ENCODE measurements at regions not wholly inside any gene's neighbourhood (a gene's known extent, or its start where the extent isn't known, plus 50 kb on each side); places are given as distances from the start of the nearest gene placed in this dataset.

GRCh38 chr3:187986514-187986934, 167.4 kb upstream of the LPP start:
- TF ChIP-seq FOXP2 (optimal IDR thresholded peaks at IDR 0.05; ENCODE audit: borderline replicate concordance, extremely low read depth, extremely low read length, insufficient read depth) (no peak), REST (IDR thresholded peaks at IDR 0.05; ENCODE audit: insufficient read depth in 1 of 2, low read depth in 2 of 2, low read length in 2 of 2) (no peak), SIN3A (IDR thresholded peaks at IDR 0.05; ENCODE audit: borderline replicate concordance, insufficient read depth, low read length) (no peak), POLR2AphosphoS5 (IDR thresholded peaks at IDR 0.05; ENCODE audit: low read depth, low read length) (no peak), TAF1 (IDR thresholded peaks at IDR 0.05; ENCODE audit: borderline replicate concordance, insufficient read depth, low read length) (no peak)

- TF ChIP-seq REST (IDR thresholded peaks at IDR 0.05; ENCODE audit: insufficient read depth in 1 of 2, low read depth in 2 of 2, low read length in 2 of 2) (no peak), POLR2AphosphoS5 (IDR thresholded peaks at IDR 0.05; ENCODE audit: low read depth, low read length) (no peak), SIN3A (IDR thresholded peaks at IDR 0.05; ENCODE audit: borderline replicate concordance, insufficient read depth, low read length) (no peak), FOXP2 (optimal IDR thresholded peaks at IDR 0.05; ENCODE audit: borderline replicate concordance, extremely low read depth, extremely low read length, insufficient read depth) (no peak), TAF1 (IDR thresholded peaks at IDR 0.05; ENCODE audit: borderline replicate concordance, insufficient read depth, low read length) (no peak)
Measured at GRCh38 chr3:187987187-187987586, 166.8 kb upstream of the LPP start.

- TF ChIP-seq FOXP2 (optimal IDR thresholded peaks at IDR 0.05; ENCODE audit: borderline replicate concordance, extremely low read depth, extremely low read length, insufficient read depth) (no peak), SIN3A (IDR thresholded peaks at IDR 0.05; ENCODE audit: borderline replicate concordance, insufficient read depth, low read length) (no peak), POLR2AphosphoS5 (IDR thresholded peaks at IDR 0.05; ENCODE audit: low read depth, low read length) (no peak), TAF1 (IDR thresholded peaks at IDR 0.05; ENCODE audit: borderline replicate concordance, insufficient read depth, low read length) (no peak), REST (IDR thresholded peaks at IDR 0.05; ENCODE audit: insufficient read depth in 1 of 2, low read depth in 2 of 2, low read length in 2 of 2) (no peak)
Measured at GRCh38 chr3:187987924-187988323, 166.0 kb upstream of the LPP start.

- TF ChIP-seq POLR2AphosphoS5 (IDR thresholded peaks at IDR 0.05; ENCODE audit: low read depth, low read length) (no peak), SIN3A (IDR thresholded peaks at IDR 0.05; ENCODE audit: borderline replicate concordance, insufficient read depth, low read length) (no peak), FOXP2 (optimal IDR thresholded peaks at IDR 0.05; ENCODE audit: borderline replicate concordance, extremely low read depth, extremely low read length, insufficient read depth) (no peak)
Measured at GRCh38 chr3:187989575-187990153, 164.3 kb upstream of the LPP start.

GRCh38 chr3:187992609-187993008, 161.3 kb upstream of the LPP start:
- TF ChIP-seq POLR2AphosphoS5 (IDR thresholded peaks at IDR 0.05; ENCODE audit: low read depth, low read length) (no peak), SIN3A (IDR thresholded peaks at IDR 0.05; ENCODE audit: borderline replicate concordance, insufficient read depth, low read length) (no peak), REST (IDR thresholded peaks at IDR 0.05; ENCODE audit: insufficient read depth in 1 of 2, low read depth in 2 of 2, low read length in 2 of 2) (no peak), TAF1 (IDR thresholded peaks at IDR 0.05; ENCODE audit: borderline replicate concordance, insufficient read depth, low read length) (no peak), FOXP2 (optimal IDR thresholded peaks at IDR 0.05; ENCODE audit: borderline replicate concordance, extremely low read depth, extremely low read length, insufficient read depth) (no peak)

Data from PFSK-1 (cell line).